Neural cell (in vitro differentiated cells): ENCODE measurements at regions not wholly inside any gene's neighbourhood (a gene's known extent, or its start where the extent isn't known, plus 50 kb on each side); places are given as distances from the start of the nearest gene placed in this dataset.

Experiments
- H2AFZ ChIP-seq: fragments of 200-600, 300-800 bp; sonication (generic), shearing (Covaris generic); 2 replicates; pipeline ENCODE4 v1.6.0; 2014; ENCODE audit warnings: low read depth, mild to moderate bottlenecking, antibody characterized with exemption, low read length, moderate library complexity
- H3F3A ChIP-seq: fragments of 200-600 bp; shearing (Covaris generic); 2 replicates; pipeline ENCODE4 v1.6.1; 2016; ENCODE audit warnings: mild to moderate bottlenecking, moderate library complexity, mixed read lengths, antibody characterized with exemption, low read length; ENCODE audit not compliant: insufficient read depth, poor library complexity, severe bottlenecking
- H3K27ac ChIP-seq: fragments of 200-600, 300-800 bp; sonication (generic), shearing (Covaris generic); 2 replicates; pipeline ENCODE4 v1.5.1; 2014; ENCODE audit warnings: mild to moderate bottlenecking, low read length, moderate library complexity
- H3K27me3 ChIP-seq: fragments of 300-800, 200-600 bp; sonication (generic), shearing (Covaris generic); 2 replicates; pipeline ENCODE4 v1.6.0; 2014; ENCODE audit warnings: mild to moderate bottlenecking, low read depth, low read length, moderate library complexity; ENCODE audit not compliant: insufficient read depth
- H3K36me3 ChIP-seq: fragments of 300-800, 200-600 bp; sonication (generic), shearing (Covaris generic); 2 replicates; pipeline ENCODE4 v1.5.1; 2014; ENCODE audit warnings: mild to moderate bottlenecking, antibody characterized with exemption, low read length, moderate library complexity; ENCODE audit not compliant: insufficient read depth
- H3K4me2 ChIP-seq: fragments of 300-800, 200-600 bp; sonication (generic), shearing (Covaris generic); 2 replicates; pipeline ENCODE4 v1.6.0; 2014; ENCODE audit warnings: mild to moderate bottlenecking, low read length
- H3K4me3 ChIP-seq: fragments of 300-800, 200-600 bp; sonication (generic), shearing (Covaris generic); 2 replicates; pipeline ENCODE4 v1.5.1; 2014; ENCODE audit warnings: mild to moderate bottlenecking, low read length, moderate library complexity
- H3K79me2 ChIP-seq: fragments of 200-600 bp; shearing (Covaris generic); replicated peaks from 2 replicates; pipeline ENCODE4 v1.6.0; 2014; ENCODE audit warnings: mild to moderate bottlenecking, low read length, moderate library complexity; ENCODE audit not compliant: insufficient read depth
- H3K9ac ChIP-seq: fragments of 300-800, 200-600 bp; sonication (generic), shearing (Covaris generic); 2 replicates; pipeline ENCODE4 v1.6.1; 2016; ENCODE audit warnings: mild to moderate bottlenecking, low read length, mixed read lengths
- H3K9me2 ChIP-seq: fragments of 200-600 bp; shearing (Covaris generic); 2 replicates; pipeline ENCODE4 v1.6.1; 2016; ENCODE audit warnings: mild to moderate bottlenecking, low read length, mixed read lengths; ENCODE audit not compliant: insufficient read depth
- H3K9me3 ChIP-seq: fragments of 200-600, 300-800 bp; sonication (generic), shearing (Covaris generic); 2 replicates; pipeline ENCODE4 v1.6.1; 2016; ENCODE audit warnings: mild to moderate bottlenecking, mixed run types, low read length, moderate library complexity, mixed read lengths
- H4K20me1 ChIP-seq: fragments of 200-600 bp; shearing (Covaris generic); 2 replicates; pipeline ENCODE4 v1.6.1; 2016; ENCODE audit warnings: mild to moderate bottlenecking, mixed run types; ENCODE audit not compliant: insufficient read depth
- CTCF ChIP-seq: fragments of 450-650 bp; IDR thresholded peaks from 2 replicates; pipeline ENCODE4 v1.5.1; 2014; ENCODE audit warnings: antibody characterized with exemption, mild to moderate bottlenecking, moderate library complexity; ENCODE audit not compliant: poor library complexity, severe bottlenecking
- EP300 ChIP-seq: fragments of 450-650 bp; conservative IDR thresholded peaks from 2 replicates; pipeline ENCODE4 v1.6.1; 2014; ENCODE audit warnings: antibody characterized with exemption, mild to moderate bottlenecking, moderate library complexity; ENCODE audit not compliant: poor library complexity, severe bottlenecking
- EZH2 ChIP-seq: fragments of 200-600, 300-800 bp; shearing (Covaris generic), sonication (generic); IDR thresholded peaks from 2 replicates; pipeline ENCODE4 v1.6.1; 2014; ENCODE audit warnings: antibody characterized with exemption, low read length, borderline replicate concordance, mild to moderate bottlenecking; ENCODE audit not compliant: insufficient read depth, poor library complexity, severe bottlenecking
- MXI1 ChIP-seq: fragments of 450-650 bp; conservative IDR thresholded peaks from 2 replicates; pipeline ENCODE4 v1.6.1; 2014; ENCODE audit warnings: antibody characterized with exemption, mild to moderate bottlenecking; ENCODE audit not compliant: poor library complexity, severe bottlenecking
- POLR2AphosphoS5 ChIP-seq: IDR thresholded peaks from 2 replicates; pipeline ENCODE4 v1.6.1; 2012
- RAD21 ChIP-seq: fragments of 450-650 bp; conservative IDR thresholded peaks from 2 replicates; pipeline ENCODE4 v1.6.1; 2014; ENCODE audit warnings: antibody characterized with exemption, mild to moderate bottlenecking, moderate library complexity
- REST ChIP-seq: IDR thresholded peaks from 2 replicates; pipeline ENCODE4 v1.6.1; 2012; ENCODE audit warnings: borderline replicate concordance
- SMC3 ChIP-seq: fragments of 450-650 bp; conservative IDR thresholded peaks from 2 replicates; pipeline ENCODE4 v1.6.1; 2014; ENCODE audit warnings: antibody characterized with exemption, mild to moderate bottlenecking, moderate library complexity; ENCODE audit not compliant: poor library complexity
- TAF1 ChIP-seq: IDR thresholded peaks from 2 replicates; pipeline ENCODE4 v1.6.1; 2012; ENCODE audit warnings: low read depth

- Histone ChIP-seq H3K27me3 (no peaks in the 10 kb centered on the region), H3K27ac (no peak overlapping the region), H4K20me1 (no peaks in the 10 kb centered on the region), H3K9me2 (no peaks in the 10 kb centered on the region), H3K36me3 (no peaks in the 10 kb centered on the region), H3F3A (no peaks in the 10 kb centered on the region), H3K4me2 (no peak overlapping the region), H3K4me3 (no peak overlapping the region), H2AFZ (no peak overlapping the region), H3K9me3 (no peaks in the 10 kb centered on the region), H3K79me2 (no peaks in the 10 kb centered on the region), H3K9ac (no peak overlapping the region)
- no peak for TF ChIP-seq EP300
- no peak for TF ChIP-seq REST
- TF ChIP-seq EZH2 = no peak
- no peak for TF ChIP-seq POLR2AphosphoS5
- no peak for TF ChIP-seq TAF1
- no peak for TF ChIP-seq RAD21
- no peak for TF ChIP-seq CTCF
- TF ChIP-seq SMC3 = no peak
- TF ChIP-seq MXI1 = no peak
Observed at GRCh38 chr16:51953286-51953985, 593.5 kb downstream of the TOX3 start.

GRCh38 chr16:51952500-51952899 lies 594.4 kb downstream of the TOX3 start:
- Histone ChIP-seq H3K4me2 (no peak overlapping the region), H3F3A (no peaks in the 10 kb centered on the region), H3K36me3 (no peaks in the 10 kb centered on the region), H3K27me3 (no peaks in the 10 kb centered on the region), H3K27ac (no peak overlapping the region), H4K20me1 (no peaks in the 10 kb centered on the region), H2AFZ (no peak overlapping the region), H3K79me2 (no peaks in the 10 kb centered on the region), H3K9ac (no peak overlapping the region), H3K9me3 (no peaks in the 10 kb centered on the region), H3K9me2 (no peaks in the 10 kb centered on the region), H3K4me3 (no peak overlapping the region)
- TF ChIP-seq REST (no peak), EZH2 (no peak), MXI1 (no peak), RAD21 (no peak), TAF1 (no peak), SMC3 (no peak), CTCF (no peak), EP300 (no peak), POLR2AphosphoS5 (no peak)
